Right forelimb (tissue), 1 donor: ENCODE measurements at regions not wholly inside any gene's neighbourhood (a gene's known extent, or its start where the extent isn't known, plus 50 kb on each side); places are given as distances from the start of the nearest gene placed in this dataset.
"Not testable (repeated sequence)": the region's sequence is repeated elsewhere in the genome, so short reads cannot be mapped to it uniquely, and the experiment has no call there.

Source experiments
- DNase-seq: peaks from one replicate; pipeline ENCODE4 v3.0.0-alpha.2; 2018

GRCh38 chr4:79266136-79266535, 59.7 kb downstream of the NAA11 start:
- DNase-seq: no peak

DNA sequence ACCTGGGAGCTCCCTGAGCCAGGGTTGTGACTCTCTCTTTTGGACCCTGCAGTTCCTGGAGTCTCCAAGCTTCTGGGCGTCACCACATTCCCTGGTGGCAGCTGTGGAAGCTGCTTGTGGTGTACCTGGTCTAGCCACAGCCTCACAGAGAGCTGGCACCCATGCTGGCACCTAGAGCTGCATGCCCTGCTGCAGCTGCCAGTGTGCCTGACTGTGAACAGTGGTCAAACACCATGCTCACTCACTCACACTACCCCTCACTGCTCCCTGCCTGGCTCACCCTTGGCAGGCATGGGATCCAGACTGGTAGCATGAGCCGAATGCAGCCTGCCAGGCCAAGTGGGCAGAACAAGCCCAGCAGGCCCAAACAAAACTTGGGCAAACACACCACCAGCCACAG, 66.6 kb downstream of the NAA11 start:
- DNase-seq: no peak

DNA sequence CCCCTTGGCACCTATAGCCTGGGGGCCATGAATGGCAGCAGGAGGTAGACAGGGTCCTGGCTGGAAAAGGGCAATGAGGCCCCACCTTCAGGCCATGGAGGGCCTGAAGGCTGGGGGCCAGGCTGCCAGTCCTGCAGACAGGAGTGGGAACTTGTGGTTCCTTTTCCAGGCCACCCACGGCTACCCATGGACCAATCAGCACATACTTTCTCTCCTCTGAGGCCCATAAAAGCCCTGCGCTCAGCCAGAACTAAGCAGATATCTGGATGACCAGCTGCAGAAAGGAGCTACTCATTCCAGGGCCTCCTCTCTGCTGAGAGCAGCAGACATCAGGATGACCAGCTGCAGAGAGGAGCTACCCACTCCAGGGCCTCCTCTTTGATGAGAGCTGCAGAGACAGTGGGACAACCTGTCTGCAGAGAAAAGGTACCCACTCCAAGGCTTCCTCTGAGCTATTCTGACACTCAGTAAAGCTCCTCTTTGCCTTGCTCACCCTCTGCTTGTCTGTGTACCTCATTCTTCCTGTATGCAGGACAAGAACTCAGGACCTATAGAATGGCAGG, 67.2 kb downstream of the NAA11 start:
- no peak for DNase-seq

DNA sequence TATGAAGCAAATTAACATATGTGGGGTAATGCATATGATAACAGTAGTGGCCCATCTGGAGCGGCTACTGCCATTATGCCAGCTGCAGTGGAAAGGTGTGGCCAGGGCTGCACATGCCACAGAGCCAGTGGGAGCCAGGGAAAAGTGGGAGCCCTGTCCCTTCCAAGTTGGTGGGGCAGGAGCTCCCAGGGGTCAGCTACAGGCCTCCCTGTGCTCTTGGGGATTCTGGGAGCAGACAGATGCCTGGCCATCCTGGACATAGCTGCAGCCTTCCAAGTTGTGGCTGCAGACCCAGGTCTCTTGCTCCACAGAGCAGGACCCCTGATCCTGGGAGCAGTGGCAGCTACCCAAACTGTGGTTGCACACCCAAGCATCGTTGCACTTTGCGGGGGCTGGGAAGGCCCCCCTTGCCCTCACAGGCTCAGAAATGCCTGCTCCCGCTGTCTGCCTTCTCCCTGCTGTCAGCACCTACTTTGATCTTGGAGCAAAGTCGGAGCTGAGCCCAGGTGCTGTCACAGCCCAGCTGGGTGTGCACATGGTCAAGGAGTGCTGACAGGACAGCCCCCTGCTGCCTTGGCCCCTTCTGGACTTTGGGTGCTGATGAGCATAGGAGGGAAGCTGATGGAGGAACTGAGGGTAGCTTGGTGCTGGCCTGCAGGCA, 67.8 kb downstream of the NAA11 start:
- no peak for DNase-seq

DNA sequence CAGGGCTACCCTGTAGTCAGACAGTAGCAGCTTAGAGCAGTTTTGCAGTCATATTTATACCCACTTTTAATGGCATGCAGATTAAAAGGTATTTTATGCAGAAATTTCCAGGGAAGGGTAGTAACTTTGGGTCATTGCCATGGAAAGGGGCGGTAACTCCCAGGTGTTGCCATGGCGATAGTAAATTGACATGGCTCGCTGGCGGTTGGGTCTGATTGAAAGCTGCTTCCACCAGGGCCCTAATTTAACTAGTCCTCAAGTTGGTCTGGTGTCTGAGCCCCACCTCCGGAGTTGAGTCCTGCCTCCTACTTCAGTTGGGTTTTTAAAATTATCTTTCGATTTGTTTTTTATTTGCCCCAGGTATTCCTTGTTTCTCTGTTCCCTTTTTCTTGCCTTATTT, 70.1 kb downstream of the NAA11 start:
- no peak for DNase-seq

DNA sequence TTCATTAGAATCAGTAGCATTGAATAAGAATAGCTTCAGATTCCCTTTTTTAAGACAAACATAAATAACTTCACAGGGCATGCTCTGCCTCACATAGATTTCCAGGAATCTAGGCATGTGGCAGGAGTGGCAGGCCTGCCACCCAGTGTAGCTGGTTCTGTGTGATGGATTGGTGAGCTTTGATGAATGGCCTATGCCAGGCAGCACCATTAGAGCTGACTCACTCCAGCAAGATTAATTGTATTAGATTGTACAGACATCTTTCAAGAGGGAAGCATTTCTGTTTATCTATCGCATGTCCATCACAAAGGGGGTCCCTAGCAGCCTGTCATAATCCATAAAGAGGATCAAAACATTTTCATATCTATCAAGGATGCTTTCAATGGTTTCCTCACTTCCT, 71.9 kb downstream of the NAA11 start:
- no peak for DNase-seq

- DNase-seq: no peak
Observed at GRCh38 chr4:79253168-79253567, 72.7 kb downstream of the NAA11 start.

- no peak for DNase-seq
Observed at GRCh38 chr4:79250887-79251286, 75.0 kb downstream of the NAA11 start.

GRCh38 chr4:79249881-79250503, 75.9 kb downstream of the NAA11 start:
- no peak for DNase-seq

- DNase-seq: no peak
Observed at GRCh38 chr4:79248610-79249009, 77.3 kb downstream of the NAA11 start.

- no peak for DNase-seq
Observed at GRCh38 chr4:79247695-79248394, 78.0 kb downstream of the NAA11 start.

- not testable (repeated sequence) for DNase-seq
Observed at GRCh38 chr4:79245200-79245940, 80.5 kb downstream of the NAA11 start.

GRCh38 chr4:79241846-79242245, 84.0 kb downstream of the NAA11 start:
- no peak for DNase-seq

GRCh38 chr4:79237851-79238250, 88.0 kb downstream of the NAA11 start:
- DNase-seq: no peak

- no peak for DNase-seq
Observed at GRCh38 chr4:79236785-79237184, 89.1 kb downstream of the NAA11 start.

DNA sequence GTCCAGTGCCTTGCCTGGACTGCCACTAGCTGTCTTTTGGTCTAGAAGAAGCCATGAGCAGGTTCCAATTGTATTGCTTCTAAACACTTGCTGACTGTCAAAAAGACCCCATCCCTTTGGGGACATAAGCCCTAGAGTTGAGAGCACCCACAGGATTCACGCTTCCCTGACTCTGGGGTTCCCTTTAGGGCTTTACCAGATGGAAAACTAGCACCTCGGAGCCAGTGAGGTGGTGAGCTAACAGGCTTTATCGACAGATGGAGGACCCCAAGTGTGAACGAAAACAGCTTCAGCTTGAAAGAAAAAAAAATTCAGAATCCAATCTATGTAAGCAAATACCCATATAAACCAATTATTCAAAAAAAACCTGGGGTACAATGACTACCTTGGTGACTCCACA, 90.8 kb downstream of the NAA11 start:
- no peak for DNase-seq

DNA sequence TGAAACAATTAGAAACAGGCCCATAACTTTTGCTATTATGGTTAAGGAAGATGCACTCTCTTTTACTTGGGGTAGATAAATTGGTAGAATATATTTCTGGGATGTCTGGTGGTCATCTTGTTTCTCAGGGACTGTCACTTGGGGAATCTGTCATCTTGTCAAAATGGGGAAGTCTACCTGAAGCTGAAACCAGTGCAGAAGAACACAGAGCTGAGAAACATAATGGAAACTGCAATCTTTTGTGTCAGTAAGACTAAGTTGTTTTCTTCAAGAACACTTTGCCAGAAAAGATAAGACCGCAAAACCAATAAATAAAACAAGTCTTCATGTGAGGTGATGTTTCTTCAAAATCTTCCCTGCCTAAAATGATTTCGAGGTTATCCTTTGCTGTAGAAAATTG, 92.0 kb downstream of the NAA11 start:
- no peak for DNase-seq

- DNase-seq: no peak
Observed at GRCh38 chr4:79232540-79232939, 93.3 kb downstream of the NAA11 start.

DNA sequence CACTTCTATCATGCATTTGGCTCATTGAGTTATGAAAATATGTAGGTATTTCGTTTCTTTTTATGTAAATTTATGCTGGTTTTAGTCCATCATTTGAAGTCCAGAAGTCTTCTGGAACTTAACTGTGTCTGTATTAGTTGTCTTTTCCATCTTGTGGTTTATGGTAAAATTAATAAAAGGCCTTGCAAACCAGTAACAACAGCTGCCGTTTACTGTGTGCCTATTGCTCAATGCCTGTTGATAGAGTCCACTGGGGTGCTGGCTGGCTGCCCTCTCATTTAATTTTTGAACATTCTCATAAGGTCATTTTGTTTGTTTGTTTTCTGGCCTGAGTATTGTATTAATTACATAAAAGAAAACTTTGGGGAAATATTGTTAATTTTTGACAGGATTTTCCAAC, 98.0 kb downstream of the NAA11 start:
- DNase-seq: no peak

DNA sequence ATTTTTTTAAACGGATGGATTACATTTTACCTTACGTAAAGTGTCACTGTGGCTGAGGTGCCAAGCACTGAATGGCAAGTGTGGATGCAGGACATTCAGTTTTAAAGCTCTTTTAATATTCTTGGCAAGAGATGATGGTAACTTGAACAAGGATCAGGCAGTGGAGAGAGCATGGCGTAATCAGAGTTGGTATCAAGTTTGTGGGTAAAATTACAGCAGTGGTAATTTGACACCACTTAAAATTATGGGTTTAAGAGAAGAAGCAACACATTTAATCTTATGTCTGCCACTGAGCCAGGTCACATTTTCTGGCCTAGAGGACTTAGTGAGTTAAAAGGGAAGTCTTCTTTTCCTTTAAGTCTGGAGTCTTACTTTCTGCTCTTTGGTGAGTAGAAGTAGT, 100.5 kb downstream of the NAA11 start:
- DNase-seq: no peak

DNA sequence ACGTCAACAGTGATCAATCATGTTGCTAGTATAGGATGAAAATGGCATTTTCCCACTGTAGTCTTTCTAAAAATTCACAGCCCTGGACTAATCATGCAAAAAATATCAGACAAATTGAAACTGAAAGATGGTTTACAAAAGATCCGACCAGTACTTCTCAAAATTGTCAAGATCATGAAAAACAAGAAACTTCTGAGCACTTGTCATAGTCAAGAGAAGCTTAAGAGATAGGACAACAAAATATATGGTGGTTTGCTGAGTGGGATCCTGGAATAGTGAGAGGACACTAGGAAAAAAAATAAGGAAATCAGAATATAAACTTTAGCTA, 101.1 kb downstream of the NAA11 start:
- no peak for DNase-seq

- no peak for DNase-seq
Observed at GRCh38 chr4:79223993-79224776, 101.7 kb downstream of the NAA11 start.

GRCh38 chr4:79217025-79217424, 108.8 kb downstream of the NAA11 start:
- no peak for DNase-seq
